IMR-90 (cell line): ENCODE measurements at regions not wholly inside any gene's neighbourhood (a gene's known extent, or its start where the extent isn't known, plus 50 kb on each side); places are given as distances from the start of the nearest gene placed in this dataset.

Source experiments
- ATAC-seq: fragments of 200-7000 bp; cut with Tn5 transposase; 2 replicates; pipeline ENCODE4 v1.9.1; 2020; ENCODE audit warnings: low read depth, mild to moderate bottlenecking, moderate library complexity
- BruUV-seq: library from RNA; stranded (reverse); fragments of 400-500 nt; replicated peaks from 2 replicates; lab custom pipeline; 2021; lab: Mats Ljungman, UMichigan
- CTCF ChIA-PET: fragments of 300-600 bp; formaldehyde crosslinking; extraction: SDS; loops from one replicate; lab custom pipeline; 2021; ENCODE audit warnings: antibody characterized with exemption; lab: Yijun Ruan, JAX
- POLR2A ChIA-PET: fragments of 300-600 bp; sonication (Branson Sonifier 250); formaldehyde crosslinking; loops from one replicate; lab custom pipeline; 2022; ENCODE audit warnings: antibody characterized with exemption; ENCODE audit not compliant: unreplicated experiment; lab: Charles Lee
- DNase-seq: peaks from one replicate; pipeline ENCODE4 v3.0.0; 2013
- H2AFZ ChIP-seq: replicated peaks from 2 replicates; pipeline ENCODE3; 2013; ENCODE audit warnings: low read length, mild to moderate bottlenecking; ENCODE audit not compliant: poor library complexity
- H2AK5ac ChIP-seq: 2 replicates; pipeline ENCODE4 v1.6.1; 2013; ENCODE audit warnings: low read depth, low read length, inconsistent platforms
- H2AK9ac ChIP-seq: replicated peaks from 2 replicates; pipeline ENCODE3; 2013; ENCODE audit warnings: mild to moderate bottlenecking, low read depth, low read length, moderate library complexity; ENCODE audit not compliant: poor library complexity
- H2BK120ac ChIP-seq: 2 replicates; pipeline ENCODE4 v1.6.1; 2013; ENCODE audit warnings: low read depth, low read length, inconsistent platforms
- H2BK15ac ChIP-seq: 3 replicates; pipeline ENCODE4 v1.6.1; 2013; ENCODE audit warnings: low read depth, low read length, inconsistent platforms
- H2BK20ac ChIP-seq: 2 replicates; pipeline ENCODE4 v1.6.1; 2013; ENCODE audit warnings: low read depth, mild to moderate bottlenecking, inconsistent platforms, low read length, moderate library complexity
- H2BK5ac ChIP-seq: 2 replicates; pipeline ENCODE4 v1.6.1; 2013; ENCODE audit warnings: mild to moderate bottlenecking, low read depth, low read length, inconsistent platforms; ENCODE audit not compliant: poor library complexity, severe bottlenecking
- H3K14ac ChIP-seq: replicated peaks from 2 replicates; pipeline ENCODE4 v1.6.1; 2013; ENCODE audit warnings: low read depth, low read length, inconsistent platforms
- H3K18ac ChIP-seq: 2 replicates; pipeline ENCODE4 v1.6.1; 2013; ENCODE audit warnings: low read depth, low read length, control low read depth
- H3K23ac ChIP-seq: 2 replicates; pipeline ENCODE4 v1.6.1; 2013; ENCODE audit warnings: low read depth, low read length, inconsistent platforms
- H3K27ac ChIP-seq: 2 replicates; pipeline ENCODE4 v1.5.1; 2013; ENCODE audit warnings: mild to moderate bottlenecking, control low read depth, low read length; ENCODE audit not compliant: insufficient read depth
- H3K27me3 ChIP-seq: 2 replicates; pipeline ENCODE4 v1.6.1; 2013; ENCODE audit warnings: low read length; ENCODE audit not compliant: control insufficient read depth, insufficient read depth
- H3K36me3 ChIP-seq: 2 replicates; pipeline ENCODE4 v1.6.1; 2013; ENCODE audit warnings: low read length, mixed read lengths; ENCODE audit not compliant: control insufficient read depth, insufficient read depth
- H3K4ac ChIP-seq: 2 replicates; pipeline ENCODE4 v1.6.1; 2013; ENCODE audit warnings: low read depth, low read length, inconsistent platforms
- H3K4me1 ChIP-seq: 2 replicates; pipeline ENCODE4 v1.6.1; 2013; ENCODE audit warnings: low read length, mixed read lengths; ENCODE audit not compliant: control insufficient read depth, insufficient read depth
- H3K4me2 ChIP-seq: 2 replicates; pipeline ENCODE4 v1.6.1; 2013; ENCODE audit warnings: low read depth, mild to moderate bottlenecking, control low read depth, low read length, moderate library complexity
- H3K4me3 ChIP-seq: 2 replicates; pipeline ENCODE4 v1.5.1; 2013; ENCODE audit warnings: low read depth, mild to moderate bottlenecking, control low read depth, low read length, moderate library complexity; ENCODE audit not compliant: insufficient read depth
- H3K56ac ChIP-seq: 2 replicates; pipeline ENCODE4 v1.6.1; 2013; ENCODE audit warnings: low read length, inconsistent platforms; ENCODE audit not compliant: insufficient read depth; ENCODE audit errors: extremely low read depth
- H3K79me1 ChIP-seq, 2 experiments: 2 replicates each; pipeline ENCODE4 v1.6.1; 2013; ENCODE audit warnings: low read length in 2 of 2, inconsistent platforms in 1 of 2, low read depth in 1 of 2
- H3K9ac ChIP-seq: 2 replicates; pipeline ENCODE4 v1.6.1; 2013; ENCODE audit warnings: low read depth, low read length, control low read depth
- H3K9me1 ChIP-seq: 2 replicates; pipeline ENCODE4 v1.6.1; 2013; ENCODE audit warnings: low read length, inconsistent platforms; ENCODE audit not compliant: insufficient read depth
- H3K9me3 ChIP-seq: 2 replicates; pipeline ENCODE4 v1.6.1; 2013; ENCODE audit warnings: low read length; ENCODE audit not compliant: control insufficient read depth, insufficient read depth
- H4K20me1 ChIP-seq: 2 replicates; pipeline ENCODE4 v1.6.1; 2013; ENCODE audit warnings: low read length, inconsistent platforms; ENCODE audit not compliant: insufficient read depth
- H4K5ac ChIP-seq: 2 replicates; pipeline ENCODE4 v1.6.1; 2013; ENCODE audit warnings: mild to moderate bottlenecking, low read depth, low read length, control low read depth
- H4K8ac ChIP-seq, 2 experiments: 2 replicates each; pipeline ENCODE4 v1.6.1; 2013; ENCODE audit warnings: low read depth in 2 of 2, low read length in 2 of 2, control low read depth in 1 of 2, inconsistent platforms in 1 of 2
- H4K91ac ChIP-seq: 2 replicates; pipeline ENCODE4 v1.6.1; 2013; ENCODE audit warnings: low read depth, low read length, inconsistent platforms; ENCODE audit not compliant: insufficient read depth
- RCOR1 ChIP-seq: IDR thresholded peaks from 2 replicates; pipeline ENCODE4 v1.6.1; 2012; ENCODE audit warnings: mild to moderate bottlenecking, low read length, improper control_type of control experiment; ENCODE audit not compliant: insufficient replicate concordance
- WGBS, 2 experiments: methylation state at CpG; one replicate each; pipeline versions ENCODE4 v1.1.5 to v1.1.7; 2013; ENCODE audit warnings: missing lambda C conversion rate in 2 of 2; ENCODE audit not compliant: insufficient read length in 1 of 2; ENCODE audit errors: extremely low coverage in 2 of 2; 5-methylcytosine and 5-hydroxymethylcytosine counted together
- dilution Hi-C: fragments of 300-500 bp; cut with HindIII; formaldehyde crosslinking; loops from one replicate; pipeline ENCODE4 v1.14.3; 2018; ENCODE audit warnings: low sequenced_read_pairs; ENCODE audit not compliant: unreplicated experiment
- in situ Hi-C: fragments of 300-500 bp; cut with MboI; formaldehyde crosslinking; loops from 3 replicates; pipeline ENCODE4 v1.14.3; 2019; ENCODE audit warnings: low sequenced_read_pairs, inconsistent platforms, mixed read lengths
- intact Hi-C: fragments of 100-400 bp; cut with micrococcal nuclease; formaldehyde crosslinking; loops from 2 replicates; pipeline ENCODE4 v1.10.0; 2022

GRCh38 chr12:87082756-87083155 is 826.6 kb upstream of the MGAT4C start:
- Histone ChIP-seq H2AK5ac (no peak overlapping the region), H3K9me3 (no peaks in the 10 kb centered on the region), H3K23ac (no peak overlapping the region), H3K9ac (no peak overlapping the region), H2BK20ac (no peak overlapping the region), H3K56ac (no peak overlapping the region), H3K27ac (no peak overlapping the region), H2BK120ac (no peak overlapping the region), H2BK15ac (no peak overlapping the region), H3K4me1 (no peaks in the 10 kb centered on the region), H4K91ac (no peak overlapping the region), H3K4me2 (no peak overlapping the region), H2AFZ (no peak overlapping the region), H2AK9ac (no peak overlapping the region), H3K79me1 (no peaks in the 10 kb centered on the region), H3K36me3 (no peaks in the 10 kb centered on the region), H3K18ac (no peak overlapping the region), H3K27me3 (no peaks in the 10 kb centered on the region), H2BK5ac (no peak overlapping the region), H3K14ac (no peak overlapping the region), H3K4me3 (no peak overlapping the region), H4K8ac (no peak overlapping the region), H3K9me1 (no peaks in the 10 kb centered on the region), H4K20me1 (no peaks in the 10 kb centered on the region), H3K4ac (no peak overlapping the region), H4K5ac (no peak overlapping the region)
- DNase-seq (no peak), ATAC-seq (no peak)
- WGBS, 2 experiments: no CpG with 5 or more reads among the region's 2 CpGs
- no peak for TF ChIP-seq RCOR1
- dilution Hi-C loops (no loop called here), intact Hi-C loops (no loop called here), in situ Hi-C loops (no loop called here)
- POLR2A ChIA-PET: no interaction called here
- CTCF ChIA-PET: no interaction called here
- BruUV-seq: no TSS peak
